ENCODE measurements at regions not wholly inside any gene's neighbourhood (a gene's known extent, or its start where the extent isn't known, plus 50 kb on each side); places are given as distances from the start of the nearest gene placed in this dataset.
"Not testable (repeated sequence)": the region's sequence is repeated elsewhere in the genome, so short reads cannot be mapped to it uniquely, and the experiment has no call there.

- H3K36me3 Mint-ChIP-seq, result no peaks in the 10 kb centered on the region
- H3K4me3 Mint-ChIP-seq, result no peak overlapping the region
- H3K9me3 Mint-ChIP-seq, result no peaks in the 10 kb centered on the region
- no peak for DNase-seq (ENCODE audit: extremely low spot score, unreplicated experiment)
- TF ChIP-seq CTCF (conservative IDR thresholded peaks at IDR 0.05), result no peak
- H3K4me1 Mint-ChIP-seq (ENCODE audit: unreplicated experiment), result no peaks in the 10 kb centered on the region
- no peak overlapping the region for H3K27ac Mint-ChIP-seq
- no peaks in the 10 kb centered on the region for H3K27me3 Mint-ChIP-seq
Measured at GRCh38 chr2:190005513-190005912, 57.0 kb downstream of the MSTN start.

GRCh38 chr2:189999661-190000060, 62.9 kb downstream of the MSTN start:
- H3K4me3 Mint-ChIP-seq, result no peak overlapping the region
- peaks cover 13% of the 10 kb centered on the region for H3K9me3 Mint-ChIP-seq
- no peaks in the 10 kb centered on the region for H3K27me3 Mint-ChIP-seq
- no peak for TF ChIP-seq CTCF (conservative IDR thresholded peaks at IDR 0.05)
- peaks cover 3% of the 10 kb centered on the region for H3K36me3 Mint-ChIP-seq
- no peaks in the 10 kb centered on the region for H3K4me1 Mint-ChIP-seq (ENCODE audit: unreplicated experiment)
- H3K27ac Mint-ChIP-seq, result no peak overlapping the region
- DNase-seq (ENCODE audit: extremely low spot score, unreplicated experiment), result no peak

DNA sequence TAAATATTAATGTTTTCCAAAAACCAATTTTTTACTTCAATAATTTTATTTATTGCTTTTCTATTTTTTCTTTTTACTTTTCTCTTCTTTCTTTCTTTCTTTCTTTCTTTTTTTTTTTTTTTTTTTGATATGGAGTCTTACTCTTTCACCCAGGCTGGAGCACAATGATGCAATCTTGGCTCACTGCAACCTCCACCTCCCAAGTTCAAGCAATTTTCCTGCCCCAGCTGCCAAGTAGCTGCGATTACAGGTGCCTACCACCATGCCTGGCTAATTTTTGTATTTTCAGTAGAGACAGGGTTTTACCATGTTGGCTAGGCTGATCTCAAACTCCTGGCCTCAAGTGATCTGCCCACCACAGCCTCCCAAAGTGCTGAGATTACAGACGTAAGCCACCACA, 63.9 kb downstream of the MSTN start:
- H3K27ac Mint-ChIP-seq; H3K4me1 Mint-ChIP-seq (ENCODE audit: unreplicated experiment); H3K4me3 Mint-ChIP-seq; H3K36me3 Mint-ChIP-seq; DNase-seq (ENCODE audit: extremely low spot score, unreplicated experiment); H3K27me3 Mint-ChIP-seq: not testable (repeated sequence)
- H3K9me3 Mint-ChIP-seq, result peaks cover 13% of the 10 kb centered on the region

DNA sequence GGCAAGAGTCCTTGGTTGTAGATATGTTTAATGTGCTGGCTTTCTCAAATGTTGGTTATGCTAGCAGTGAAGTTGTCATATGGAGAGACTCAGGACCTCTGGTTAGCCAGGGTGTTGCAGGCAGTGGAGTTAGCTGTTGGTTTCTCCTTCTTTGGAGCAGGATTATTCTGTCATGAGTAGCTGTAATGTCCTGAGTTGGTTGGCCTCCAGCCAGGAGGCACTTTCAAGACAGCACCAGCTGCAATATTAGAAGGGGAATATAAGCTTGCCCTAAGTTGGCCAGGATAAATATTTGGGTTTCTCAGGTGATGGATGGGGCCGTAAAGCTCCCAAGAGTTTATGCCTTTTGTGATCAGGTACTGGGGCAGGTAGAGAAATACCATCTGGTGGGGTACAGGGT, 65.5 kb downstream of the MSTN start:
- TF ChIP-seq CTCF (conservative IDR thresholded peaks at IDR 0.05), result no peak
- peaks cover 3% of the 10 kb centered on the region for H3K27me3 Mint-ChIP-seq
- H3K9me3 Mint-ChIP-seq, result peaks cover 13% of the 10 kb centered on the region
- H3K36me3 Mint-ChIP-seq, result peaks cover 3% of the 10 kb centered on the region
- DNase-seq (ENCODE audit: extremely low spot score, unreplicated experiment), result no peak
- H3K4me3 Mint-ChIP-seq, result no peak overlapping the region
- no peak overlapping the region for H3K27ac Mint-ChIP-seq
- H3K4me1 Mint-ChIP-seq (ENCODE audit: unreplicated experiment), result no peaks in the 10 kb centered on the region

DNA sequence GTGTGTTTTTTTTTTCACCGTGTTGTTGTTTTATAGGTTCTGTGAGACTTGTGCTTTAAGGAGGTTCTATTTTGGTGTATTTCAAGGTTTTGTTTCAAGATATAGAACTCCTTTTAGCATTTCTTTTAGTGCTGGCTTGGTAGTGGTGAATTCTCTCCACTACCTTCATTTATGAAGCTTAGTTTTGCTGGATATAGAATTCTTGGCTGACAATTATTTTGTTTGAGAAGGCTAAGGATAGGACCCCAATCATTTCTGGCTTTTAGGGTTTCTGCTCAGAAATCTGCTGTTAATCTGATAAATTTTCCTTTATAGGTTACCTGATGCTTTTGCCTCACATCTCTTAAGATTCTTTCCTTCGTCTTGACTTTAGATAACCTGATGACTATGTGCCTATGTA, 66.8 kb downstream of the MSTN start:
- Mint-ChIP-seq H3K36me3 (peaks cover 3% of the 10 kb centered on the region), H3K4me1 (ENCODE audit: unreplicated experiment) (no peaks in the 10 kb centered on the region), H3K27ac (no peak overlapping the region), H3K9me3 (peaks cover 13% of the 10 kb centered on the region), H3K27me3 (peaks cover 3% of the 10 kb centered on the region), H3K4me3 (no peak overlapping the region)
- no peak for TF ChIP-seq CTCF (conservative IDR thresholded peaks at IDR 0.05)
- no peak for DNase-seq (ENCODE audit: extremely low spot score, unreplicated experiment)

- peak; percentile 63 for TF ChIP-seq CTCF (conservative IDR thresholded peaks at IDR 0.05)
- no peaks in the 10 kb centered on the region for H3K27me3 Mint-ChIP-seq
- H3K36me3 Mint-ChIP-seq, result no peaks in the 10 kb centered on the region
- H3K4me1 Mint-ChIP-seq (ENCODE audit: unreplicated experiment), result no peaks in the 10 kb centered on the region
- peaks cover 22% of the 10 kb centered on the region for H3K9me3 Mint-ChIP-seq
- no peak overlapping the region for H3K4me3 Mint-ChIP-seq
- no peak for DNase-seq (ENCODE audit: extremely low spot score, unreplicated experiment)
- H3K27ac Mint-ChIP-seq, result no peak overlapping the region
Measured at GRCh38 chr2:189982780-189983394, 79.6 kb downstream of the MSTN start.

Data from type B pancreatic cell (in vitro differentiated cells).